ENCODE measurements at regions not wholly inside any gene's neighbourhood (a gene's known extent, or its start where the extent isn't known, plus 50 kb on each side); places are given as distances from the start of the nearest gene placed in this dataset.

DNA sequence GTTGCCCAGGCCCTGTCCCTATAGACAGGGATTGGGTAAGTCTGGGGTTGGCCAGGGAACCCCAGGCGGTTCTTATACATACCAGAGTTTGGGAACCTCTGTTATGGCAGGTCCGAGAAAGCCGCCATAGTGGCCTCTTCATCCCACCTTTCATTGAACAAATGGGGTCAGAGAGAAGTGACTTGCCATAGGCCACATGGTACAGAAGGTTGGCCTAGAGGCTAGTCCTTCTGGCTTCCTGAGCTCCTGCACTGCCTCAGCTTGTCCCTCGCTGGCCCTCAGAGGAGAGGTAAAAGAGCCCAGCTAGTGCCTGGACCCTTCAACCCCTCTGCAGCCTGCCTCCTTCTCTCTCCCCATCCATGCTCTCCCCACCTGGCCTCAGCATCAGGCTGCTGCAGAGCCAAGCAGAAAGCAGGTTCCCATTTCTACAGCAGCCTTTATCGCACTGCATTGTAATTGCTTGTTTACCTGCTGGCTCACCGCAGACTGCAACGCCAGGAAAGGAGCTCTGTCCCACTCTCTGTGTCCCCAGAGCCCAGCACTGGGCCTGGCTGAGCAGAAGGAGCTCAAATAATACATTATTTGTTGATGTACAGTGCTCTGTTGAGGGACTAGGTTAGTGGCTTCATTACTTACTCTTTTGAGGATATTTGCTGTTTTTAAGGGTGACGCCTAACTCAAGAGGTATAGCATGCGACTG is 103.6 kb downstream of the TRIM29 start:
- H3K4me1 ChIP-seq (replicated peaks), result no peaks in the 10 kb centered on the region
- no peaks in the 10 kb centered on the region for H3K9me3 ChIP-seq
- H3K4me3 ChIP-seq, result no peak overlapping the region
- no peak overlapping the region for H3K27ac ChIP-seq
- no peaks in the 10 kb centered on the region for H3K36me3 ChIP-seq
- DNase-seq (ENCODE audit: low spot score), result no peak
- intact Hi-C loops (cut with DNase I), result no loop called here
- WGBS, result 84% methylated on average over 9 of the region's 9 CpGs
- TF ChIP-seq, protein P1, sequence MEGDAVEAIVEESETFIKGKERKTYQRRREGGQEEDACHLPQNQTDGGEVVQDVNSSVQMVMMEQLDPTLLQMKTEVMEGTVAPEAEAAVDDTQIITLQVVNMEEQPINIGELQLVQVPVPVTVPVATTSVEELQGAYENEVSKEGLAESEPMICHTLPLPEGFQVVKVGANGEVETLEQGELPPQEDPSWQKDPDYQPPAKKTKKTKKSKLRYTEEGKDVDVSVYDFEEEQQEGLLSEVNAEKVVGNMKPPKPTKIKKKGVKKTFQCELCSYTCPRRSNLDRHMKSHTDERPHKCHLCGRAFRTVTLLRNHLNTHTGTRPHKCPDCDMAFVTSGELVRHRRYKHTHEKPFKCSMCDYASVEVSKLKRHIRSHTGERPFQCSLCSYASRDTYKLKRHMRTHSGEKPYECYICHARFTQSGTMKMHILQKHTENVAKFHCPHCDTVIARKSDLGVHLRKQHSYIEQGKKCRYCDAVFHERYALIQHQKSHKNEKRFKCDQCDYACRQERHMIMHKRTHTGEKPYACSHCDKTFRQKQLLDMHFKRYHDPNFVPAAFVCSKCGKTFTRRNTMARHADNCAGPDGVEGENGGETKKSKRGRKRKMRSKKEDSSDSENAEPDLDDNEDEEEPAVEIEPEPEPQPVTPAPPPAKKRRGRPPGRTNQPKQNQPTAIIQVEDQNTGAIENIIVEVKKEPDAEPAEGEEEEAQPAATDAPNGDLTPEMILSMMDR (IDR thresholded peaks at IDR 0.05), result no peak
- TF ChIP-seq POLR2AphosphoS5 (IDR thresholded peaks at IDR 0.05) (no peak), POLR2A (IDR thresholded peaks at IDR 0.05) (no peak)
- H3K27me3 ChIP-seq (replicated peaks; ENCODE audit: insufficient read depth), result no peaks in the 10 kb centered on the region

DNA sequence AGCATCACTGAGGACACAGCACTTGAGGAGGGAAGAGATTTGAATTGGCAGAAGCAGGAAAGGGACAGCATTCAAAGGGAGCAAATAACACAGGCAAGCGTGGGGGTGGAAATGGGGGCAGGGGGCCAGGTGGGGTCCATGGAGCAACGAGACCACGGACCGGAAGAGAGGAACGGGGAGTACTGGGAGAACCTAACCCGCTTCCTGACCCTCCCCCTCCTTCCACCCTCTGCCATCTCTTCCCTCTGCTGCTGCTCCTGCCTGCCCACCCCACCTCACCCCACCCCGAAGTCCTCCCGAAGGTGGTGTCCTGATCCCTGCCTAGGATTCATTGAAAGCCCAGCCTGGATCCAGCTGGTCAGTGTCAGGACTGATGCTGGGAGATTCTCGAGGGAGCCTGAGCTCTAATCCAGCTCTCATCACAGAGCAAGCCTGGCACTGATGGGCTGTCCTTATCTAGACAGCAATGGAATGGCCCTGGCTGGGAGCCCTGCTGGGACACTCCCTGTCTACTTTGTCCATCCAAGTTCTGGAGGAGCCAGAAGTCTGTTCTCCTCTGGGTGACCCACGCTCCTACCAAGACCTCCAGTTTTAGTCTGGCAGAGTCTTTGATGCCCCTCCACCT is 105.0 kb downstream of the TRIM29 start:
- no peak for TF ChIP-seq POLR2AphosphoS5 (IDR thresholded peaks at IDR 0.05)
- DNase-seq (ENCODE audit: low spot score), result no peak
- no peaks in the 10 kb centered on the region for H3K27me3 ChIP-seq (replicated peaks; ENCODE audit: insufficient read depth)
- intact Hi-C loops (cut with DNase I), result no loop called here
- 66% methylated on average over 10 of the region's 10 CpGs for WGBS
- no peak overlapping the region for H3K4me3 ChIP-seq
- H3K4me1 ChIP-seq (replicated peaks), result no peaks in the 10 kb centered on the region
- H3K36me3 ChIP-seq, result no peaks in the 10 kb centered on the region
- no peaks in the 10 kb centered on the region for H3K9me3 ChIP-seq
- H3K27ac ChIP-seq, result no peak overlapping the region

DNA sequence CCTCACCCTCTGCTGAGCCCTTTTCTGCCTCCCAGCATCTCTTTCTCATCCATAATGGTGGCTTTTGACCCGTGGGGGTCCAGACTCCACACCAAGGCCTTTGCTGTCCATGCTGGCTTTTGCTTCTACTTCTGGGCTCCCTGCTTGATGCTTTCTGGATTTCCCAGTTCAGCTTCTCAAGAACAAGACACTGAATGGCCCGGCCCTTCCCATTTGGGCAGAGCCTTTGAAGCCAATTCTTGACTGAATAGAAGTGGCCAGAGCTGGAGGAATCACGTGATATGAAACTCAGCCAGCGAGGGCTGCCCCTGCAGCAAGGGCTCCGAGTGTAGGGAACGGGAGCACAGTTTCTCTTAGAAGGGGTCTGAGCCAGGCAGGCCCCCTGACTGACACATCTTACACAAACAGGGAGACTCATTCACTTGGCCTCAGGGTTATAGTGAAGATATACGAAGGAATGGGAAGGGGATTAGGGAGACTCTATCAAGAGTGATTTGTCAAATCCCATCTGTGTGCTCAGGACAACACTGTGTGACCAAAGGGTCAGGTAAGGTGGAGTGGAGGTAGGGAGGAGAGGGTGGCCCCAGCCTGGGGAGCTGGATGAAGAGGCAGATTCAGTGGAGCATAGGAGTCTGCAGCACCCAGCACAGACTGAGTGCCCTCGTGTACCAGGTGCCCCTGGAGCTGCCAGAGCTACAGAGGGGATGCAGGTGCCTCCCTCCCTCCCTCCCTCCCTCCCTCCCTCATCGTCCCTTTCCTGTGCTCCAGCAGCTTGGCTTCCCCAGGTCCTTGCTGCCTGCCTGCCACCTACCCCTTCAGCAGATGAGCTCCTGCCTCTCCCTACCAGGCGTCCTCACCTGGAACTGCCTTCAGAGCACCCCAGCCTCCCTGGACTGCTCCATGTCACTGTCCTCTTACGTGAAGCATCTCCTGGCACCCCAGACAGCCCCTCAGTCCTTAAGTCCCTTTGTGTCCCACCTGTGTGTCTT is 106.0 kb downstream of the TRIM29 start:
- Histone ChIP-seq H3K4me3 (no peak overlapping the region), H3K36me3 (no peaks in the 10 kb centered on the region), H3K27ac (no peak overlapping the region), H3K9me3 (no peaks in the 10 kb centered on the region), H3K27me3 (replicated peaks; ENCODE audit: insufficient read depth) (no peaks in the 10 kb centered on the region), H3K4me1 (replicated peaks) (no peaks in the 10 kb centered on the region)
- TF ChIP-seq POLR2A (IDR thresholded peaks at IDR 0.05) (no peak), POLR2AphosphoS5 (IDR thresholded peaks at IDR 0.05) (no peak)
- TF ChIP-seq, protein P1 (IDR thresholded peaks at IDR 0.05), result no peak
- intact Hi-C loops (cut with DNase I), result no loop called here
- no peak for DNase-seq (ENCODE audit: low spot score)
- WGBS, result 75% methylated on average over 11 of the region's 11 CpGs

DNA sequence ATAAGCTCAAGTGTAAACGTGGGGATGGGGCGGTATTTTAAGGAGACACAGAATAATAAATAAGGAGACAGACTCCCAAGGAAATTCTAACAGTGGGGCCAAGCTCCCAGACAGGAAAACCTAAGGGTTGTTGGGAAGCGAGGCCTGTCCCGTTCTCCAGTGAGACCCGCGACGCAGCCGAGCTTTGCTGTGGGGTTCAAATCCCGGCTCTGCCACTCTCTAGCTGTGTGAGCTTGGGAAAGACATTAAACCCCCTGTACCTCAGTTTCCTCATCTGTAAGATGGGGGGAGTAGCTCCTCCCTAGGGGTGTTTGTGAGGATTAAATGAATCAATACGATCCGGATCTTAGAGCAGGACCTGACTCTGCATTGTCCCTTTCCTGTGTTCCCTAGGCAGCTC is 106.8 kb downstream of the TRIM29 start:
- DNase-seq (ENCODE audit: low spot score), result no peak
- Histone ChIP-seq H3K4me3 (no peak overlapping the region), H3K9me3 (no peaks in the 10 kb centered on the region), H3K27ac (no peak overlapping the region), H3K4me1 (replicated peaks) (no peaks in the 10 kb centered on the region), H3K36me3 (no peaks in the 10 kb centered on the region), H3K27me3 (replicated peaks; ENCODE audit: insufficient read depth) (no peaks in the 10 kb centered on the region)
- TF ChIP-seq, protein P1 (IDR thresholded peaks at IDR 0.05), result no peak
- TF ChIP-seq POLR2A (IDR thresholded peaks at IDR 0.05), result no peak
- no peak for TF ChIP-seq POLR2AphosphoS5 (IDR thresholded peaks at IDR 0.05)
- 91% methylated on average over 11 of the region's 11 CpGs for WGBS
- intact Hi-C loops (cut with DNase I), result no loop called here

DNA sequence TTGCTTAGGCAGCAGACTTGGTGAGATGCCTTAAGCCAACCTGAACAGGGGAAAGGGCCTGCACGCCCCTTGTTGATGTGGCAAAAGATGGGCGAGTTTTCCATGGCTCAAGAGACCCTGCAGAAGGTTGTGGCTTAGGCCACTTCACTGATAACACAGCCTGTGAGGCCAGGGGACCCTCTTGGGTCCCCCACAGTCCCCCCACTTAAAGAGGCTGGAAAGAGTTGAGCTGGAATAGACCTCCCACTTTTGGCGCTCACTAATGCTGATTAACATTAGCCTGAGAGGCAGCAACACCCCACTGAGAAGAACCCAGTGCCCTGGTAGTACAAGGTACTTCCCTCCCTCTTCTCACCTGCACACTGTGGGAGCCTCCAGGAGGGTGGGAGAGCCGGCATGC is 107.5 kb downstream of the TRIM29 start:
- TF ChIP-seq, protein P1 (IDR thresholded peaks at IDR 0.05), result no peak
- TF ChIP-seq POLR2AphosphoS5 (IDR thresholded peaks at IDR 0.05) (no peak), POLR2A (IDR thresholded peaks at IDR 0.05) (no peak)
- no peaks in the 10 kb centered on the region for H3K27me3 ChIP-seq (replicated peaks; ENCODE audit: insufficient read depth)
- DNase-seq (ENCODE audit: low spot score), result no peak
- intact Hi-C loops (cut with DNase I), result no loop called here
- no peaks in the 10 kb centered on the region for H3K4me1 ChIP-seq (replicated peaks)
- H3K9me3 ChIP-seq, result no peaks in the 10 kb centered on the region
- no peak overlapping the region for H3K27ac ChIP-seq
- no peaks in the 10 kb centered on the region for H3K36me3 ChIP-seq
- H3K4me3 ChIP-seq, result no peak overlapping the region
- 93% methylated on average over 4 of the region's 4 CpGs for WGBS

Measured in prostate gland (tissue), 2 donors.